NCI-H526 treated with DMSO at 0.1 percent for 48 hours (cell line): ENCODE measurements at regions not wholly inside any gene's neighbourhood (a gene's known extent, or its start where the extent isn't known, plus 50 kb on each side); places are given as distances from the start of the nearest gene placed in this dataset.
"Not testable (repeated sequence)": the region's sequence is repeated elsewhere in the genome, so short reads cannot be mapped to it uniquely, and the experiment has no call there.

Experiments
- DNase-seq: peaks from one replicate; lab custom pipeline; 2025; lab: John Stamatoyannopoulos, UW

DNA sequence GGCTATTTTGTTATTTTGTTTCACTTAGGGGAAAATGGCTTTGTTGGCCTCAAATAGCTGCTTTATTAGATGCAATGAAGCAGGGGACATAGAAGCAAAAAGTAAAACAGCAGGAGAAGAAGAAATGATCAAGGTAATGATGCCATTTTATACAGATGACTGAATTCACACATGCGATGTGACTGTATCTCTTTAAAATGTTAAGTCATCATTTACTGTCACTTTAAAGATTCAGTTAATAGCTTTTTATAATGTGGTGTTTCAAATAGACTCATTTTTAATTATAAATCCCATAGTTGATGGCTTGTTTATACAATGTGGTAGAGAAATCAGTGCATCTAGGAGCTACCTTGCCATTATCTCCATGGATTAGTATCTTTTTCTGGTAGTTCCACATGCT, 863.9 kb upstream of the DEFB115 start:
- not testable (repeated sequence) for DNase-seq

DNA sequence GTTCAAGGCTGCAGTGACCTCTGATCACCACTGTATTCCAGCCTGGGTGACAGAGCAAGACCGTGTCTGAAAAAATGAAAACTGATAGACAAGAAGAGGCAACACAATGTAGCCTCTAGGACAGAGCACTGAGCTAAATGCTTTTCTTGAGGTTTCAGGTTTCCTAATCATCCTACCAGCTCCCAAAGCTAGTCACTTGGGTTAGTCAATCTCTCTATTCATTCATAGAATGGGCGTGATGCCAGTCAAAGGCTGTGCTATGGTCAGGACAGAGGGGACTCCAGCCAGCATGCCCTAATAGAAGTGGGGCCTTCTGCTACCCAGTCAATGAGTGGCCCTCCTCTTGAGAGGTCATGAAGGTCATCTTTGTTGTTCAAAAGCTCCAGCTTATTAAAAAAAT, 860.4 kb upstream of the DEFB115 start:
- DNase-seq = not testable (repeated sequence)

DNA sequence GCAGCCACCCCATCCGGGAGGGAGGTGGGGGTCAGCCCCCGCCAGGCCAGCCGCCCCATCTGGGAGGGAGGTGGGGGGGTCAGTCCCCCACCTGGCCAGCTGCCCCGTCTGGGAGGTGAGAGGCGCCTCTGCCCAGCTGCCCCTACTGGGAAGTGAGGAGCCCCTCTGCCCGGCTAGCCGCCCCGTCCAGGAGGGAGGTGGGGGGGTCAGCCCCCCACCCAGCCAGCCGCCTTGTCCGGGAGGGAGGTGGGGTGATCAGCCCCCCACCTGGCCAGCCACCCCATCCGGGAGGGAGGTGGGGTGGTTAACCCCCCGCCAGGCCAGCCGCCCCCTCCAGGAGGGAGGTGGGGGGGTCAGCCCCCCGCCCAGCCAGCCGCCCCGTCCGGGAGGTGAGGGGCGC, 852.4 kb upstream of the DEFB115 start:
- not testable (repeated sequence) for DNase-seq

DNA sequence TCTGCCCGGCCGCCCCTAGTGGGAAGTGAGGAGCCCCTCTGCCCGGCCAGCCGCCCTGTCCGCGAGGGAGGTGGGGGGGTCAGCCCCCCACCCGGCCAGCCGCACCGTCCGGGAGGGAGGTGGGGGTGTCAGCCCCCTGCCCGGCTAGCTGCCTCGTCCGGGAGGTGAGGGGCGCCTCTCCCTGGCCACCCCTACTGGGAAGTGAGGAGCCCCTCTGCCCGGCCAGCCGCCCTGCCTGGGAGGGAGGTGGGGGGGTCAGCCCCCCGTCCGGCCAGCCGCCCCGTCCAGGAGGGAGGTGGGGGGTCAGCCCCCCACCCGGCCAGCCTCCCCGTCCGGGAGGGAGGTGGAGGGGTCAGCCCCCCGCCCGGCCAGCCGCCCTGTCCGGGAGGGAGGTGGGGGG, 851.9 kb upstream of the DEFB115 start:
- not testable (repeated sequence) for DNase-seq

DNA sequence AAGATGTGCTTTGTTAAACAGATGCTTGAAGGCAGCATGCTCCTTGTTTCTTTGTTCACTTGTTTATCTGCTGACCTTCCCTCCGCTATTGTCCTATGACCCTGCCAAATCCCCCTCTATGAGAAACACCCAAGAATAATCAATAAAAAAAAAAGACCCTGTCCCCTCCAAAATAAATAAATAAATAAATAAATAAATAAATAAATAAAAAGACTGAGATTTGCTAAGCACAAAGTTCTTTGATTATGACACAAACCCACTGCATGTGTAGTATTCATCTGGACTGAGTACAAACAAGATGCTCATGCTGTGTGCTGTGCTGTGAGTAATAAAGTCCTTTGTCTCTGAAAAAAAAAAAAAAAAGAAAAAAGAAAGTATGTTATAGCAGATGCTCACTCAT, 851.1 kb upstream of the DEFB115 start:
- DNase-seq = not testable (repeated sequence)

DNA sequence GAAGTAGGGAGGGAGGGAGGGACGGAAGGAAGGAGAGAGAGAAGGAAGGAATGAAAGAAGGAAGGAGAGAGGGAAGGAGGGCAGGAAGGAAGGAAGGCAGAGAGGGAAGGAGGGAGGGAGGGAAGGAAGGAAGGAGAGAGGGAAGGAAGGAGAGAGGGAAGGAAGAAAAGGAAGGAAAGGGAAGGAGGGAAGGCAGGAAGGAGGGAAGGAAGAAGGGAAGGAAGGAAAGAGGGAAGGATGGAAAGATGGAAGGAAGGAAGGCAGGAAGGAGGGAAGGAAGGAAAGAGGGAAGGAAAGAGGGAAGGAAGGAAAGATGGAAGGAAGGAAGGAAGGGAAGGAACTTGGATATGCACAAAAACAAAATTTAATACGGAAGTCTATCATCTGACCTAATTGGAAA, 844.5 kb upstream of the DEFB115 start:
- DNase-seq = no peak

DNA sequence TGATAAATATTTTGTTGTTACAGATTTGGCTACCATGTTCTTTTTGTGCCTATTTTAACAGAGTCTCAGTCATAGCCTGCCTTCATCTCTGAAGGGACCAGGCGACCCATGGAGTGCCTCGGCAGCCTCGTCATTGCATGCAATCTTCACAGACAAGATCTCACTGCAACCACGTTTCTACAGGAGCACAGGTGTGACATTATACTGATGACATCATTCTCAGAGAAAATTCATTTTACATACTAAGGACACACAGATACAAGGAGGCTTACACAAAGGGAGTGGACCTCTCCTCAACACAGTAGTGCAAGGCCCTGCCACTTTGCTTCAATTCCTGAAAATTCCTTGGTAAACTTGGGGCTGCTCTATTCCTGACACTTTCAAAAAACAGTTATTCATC, 840.1 kb upstream of the DEFB115 start:
- not testable (repeated sequence) for DNase-seq

DNA sequence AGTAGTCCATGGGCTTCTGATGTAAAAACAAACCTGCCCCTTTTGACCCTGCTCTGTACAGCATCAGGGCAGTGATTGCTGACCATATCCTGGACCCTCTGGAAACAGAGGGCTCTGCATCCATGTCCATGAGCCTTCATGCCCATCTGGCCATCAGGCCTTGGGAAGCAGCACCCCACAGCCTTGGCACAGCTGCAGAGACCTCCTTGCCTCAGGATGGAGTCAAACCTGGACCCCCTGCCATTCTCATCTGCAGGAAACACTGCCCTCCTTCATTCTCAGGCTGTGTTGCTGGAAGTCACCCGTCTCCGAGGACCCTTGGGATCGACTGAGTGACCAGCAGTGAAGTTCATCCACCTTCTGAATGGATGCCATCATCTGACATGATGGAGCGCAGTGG, 839.1 kb upstream of the DEFB115 start:
- not testable (repeated sequence) for DNase-seq

DNA sequence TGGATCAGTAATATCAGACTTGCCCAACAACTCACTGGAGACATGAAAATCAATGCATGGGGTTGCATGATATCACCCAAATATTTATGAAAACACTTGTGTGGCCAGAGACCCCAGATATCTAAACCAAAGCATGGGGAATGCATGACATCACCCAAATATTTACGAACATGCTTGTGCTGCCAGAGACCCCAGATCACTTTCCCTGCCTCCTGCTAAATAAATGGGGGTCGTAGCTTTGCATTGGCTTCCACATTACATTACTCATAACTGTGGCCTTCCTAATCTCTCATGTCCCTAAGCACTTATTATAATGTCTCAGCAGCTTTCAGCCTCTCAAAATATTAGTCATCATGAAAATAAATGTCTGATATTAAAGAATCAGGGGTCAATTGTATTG, 838.0 kb upstream of the DEFB115 start:
- DNase-seq = no peak

DNA sequence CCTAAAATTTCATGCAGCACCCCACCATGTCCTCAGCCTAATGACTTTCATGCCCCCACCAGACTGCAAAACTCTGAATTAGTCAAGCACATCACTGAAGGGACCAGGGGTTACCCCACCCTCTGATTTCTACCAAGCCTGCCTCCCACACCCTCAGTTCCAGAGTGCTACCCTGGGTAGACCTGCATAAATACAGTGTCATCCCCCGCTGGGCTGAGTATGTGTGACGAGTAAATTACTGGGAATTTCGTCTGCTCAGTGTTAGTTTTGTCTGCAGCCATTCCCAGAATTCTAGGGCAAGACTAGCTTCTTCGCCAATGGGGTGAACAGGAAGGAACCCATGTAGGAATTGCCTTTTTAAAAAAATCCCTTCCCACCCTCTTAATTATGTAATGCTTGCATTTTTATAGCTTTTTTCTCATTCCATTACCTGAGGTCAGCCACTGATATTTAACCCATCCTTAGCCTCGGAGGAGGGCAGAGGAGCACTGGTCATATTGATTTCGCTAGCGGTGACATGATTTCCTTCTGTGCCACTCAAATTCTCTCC, 837.5 kb upstream of the DEFB115 start:
- DNase-seq = not testable (repeated sequence)
